SK-N-SH (cell line): ENCODE measurements at regions not wholly inside any gene's neighbourhood (a gene's known extent, or its start where the extent isn't known, plus 50 kb on each side); places are given as distances from the start of the nearest gene placed in this dataset.

ENCODE experiments used
- CTCF ChIA-PET: fragments of 300-600, 350-600 bp; formaldehyde crosslinking; extraction: SDS; loops from one replicate; lab custom pipeline; 2021; lab: Yijun Ruan, JAX
- POLR2A ChIA-PET: fragments of 350-600 bp; sonication (Branson Sonifier 250); formaldehyde crosslinking; extraction: SDS; loops from one replicate; lab custom pipeline; 2020; ENCODE audit warnings: antibody characterized with exemption, inconsistent platforms; lab: Yijun Ruan, JAX
- DNase-seq: peaks from one replicate; pipeline ENCODE4 v3.0.0; 2012
- H2AFZ ChIP-seq: fragments of 200-600 bp; sonication (generic); 2 replicates; pipeline ENCODE4 v1.8.1; 2016; ENCODE audit warnings: antibody characterized with exemption, mild to moderate bottlenecking, low read depth
- H3F3A ChIP-seq: fragments of 200-600 bp; sonication (generic); replicated peaks from 2 replicates; pipeline ENCODE3; 2016; ENCODE audit warnings: antibody characterized with exemption, mild to moderate bottlenecking; ENCODE audit not compliant: insufficient read depth
- H3K27ac ChIP-seq, 2 experiments: fragments of 200-500 bp in 1 of 2; fragments of 200-600 bp in 1 of 2; sonication (Bioruptor generic) in 1 of 2; sonication (generic), shearing (Covaris generic) in 1 of 2; 2 replicates each; pipeline versions ENCODE4 v1.5.1 to v1.6.1; 2014 to 2016; ENCODE audit warnings: low read depth in 2 of 2, inconsistent platforms in 1 of 2, low read length in 1 of 2, mild to moderate bottlenecking in 1 of 2, mixed read lengths in 1 of 2
- H3K27me3 ChIP-seq: fragments of 200-600 bp; sonication (generic), shearing (Covaris generic); 2 replicates; pipeline ENCODE4 v1.6.1; 2016; ENCODE audit warnings: mixed run types; ENCODE audit not compliant: insufficient read depth
- H3K36me3 ChIP-seq, 2 experiments: fragments of 200-500 bp in 1 of 2; fragments of 200-600 bp in 1 of 2; sonication (Bioruptor generic) in 1 of 2; sonication (generic) in 1 of 2; replicated peaks in 1 of 2; 2 replicates each; pipeline versions ENCODE3 to v1.5.1; 2014 to 2016; ENCODE audit warnings: low read length in 1 of 2, mild to moderate bottlenecking in 1 of 2; ENCODE audit not compliant: insufficient read depth in 2 of 2, control insufficient read depth in 1 of 2
- H3K4me1 ChIP-seq, 2 experiments: fragments of 200-500 bp in 1 of 2; fragments of 200-600 bp in 1 of 2; sonication (Bioruptor generic) in 1 of 2; sonication (generic), shearing (Covaris generic) in 1 of 2; 2 replicates each; pipeline versions ENCODE4 v1.5.1 to v1.6.1; 2014 to 2016; ENCODE audit warnings: low read depth in 1 of 2, low read length in 1 of 2, mixed run types in 1 of 2; ENCODE audit not compliant: insufficient read depth in 2 of 2, control insufficient read depth in 1 of 2
- H3K4me2 ChIP-seq: fragments of 200-600 bp; sonication (generic), shearing (Covaris generic); 2 replicates; pipeline ENCODE4 v1.6.1; 2017; ENCODE audit warnings: mixed run types
- H3K4me3 ChIP-seq, 2 experiments: fragments of 200-500 bp in 1 of 2; fragments of 200-600 bp in 1 of 2; sonication (Bioruptor generic) in 1 of 2; sonication (generic), shearing (Covaris generic) in 1 of 2; 2 replicates each; pipeline versions ENCODE4 v1.5.1 to v1.8.1; 2014 to 2016; ENCODE audit warnings: low read depth in 2 of 2, inconsistent platforms in 1 of 2, low read length in 1 of 2, mild to moderate bottlenecking in 1 of 2, mixed read lengths in 1 of 2, moderate library complexity in 1 of 2
- H3K79me2 ChIP-seq: fragments of 200-600 bp; sonication (generic); 2 replicates; pipeline ENCODE4 v1.8.1; 2017; ENCODE audit warnings: mild to moderate bottlenecking; ENCODE audit not compliant: insufficient read depth
- H3K9ac ChIP-seq: fragments of 200-600 bp; sonication (generic); 2 replicates; pipeline ENCODE4 v1.6.1; 2017; ENCODE audit warnings: mixed run types
- H3K9me2 ChIP-seq: fragments of 200-600 bp; sonication (generic); 2 replicates; pipeline ENCODE4 v1.6.1; 2017; ENCODE audit warnings: mixed run types
- H3K9me3 ChIP-seq: fragments of 200-600 bp; sonication (generic); 2 replicates; pipeline ENCODE4 v1.6.1; 2017; ENCODE audit warnings: mixed run types, mild to moderate bottlenecking, moderate library complexity
- H4K20me1 ChIP-seq: fragments of 200-600 bp; sonication (generic); 2 replicates; pipeline ENCODE4 v1.6.1; 2017; ENCODE audit warnings: mild to moderate bottlenecking, mixed run types; ENCODE audit not compliant: insufficient read depth
- CHD2 ChIP-seq: fragments of 150-350 bp; IDR thresholded peaks from 2 replicates; pipeline ENCODE4 v1.6.1; 2018; ENCODE audit warnings: low read length; ENCODE audit not compliant: partially characterized antibody
- CTCF ChIP-seq: fragments of 200-600 bp; sonication (generic); IDR thresholded peaks from 2 replicates; pipeline ENCODE4 v1.6.1; 2017; ENCODE audit warnings: antibody characterized with exemption, mild to moderate bottlenecking, moderate library complexity
- EZH2phosphoT487 ChIP-seq: fragments of 200-600 bp; sonication (generic); IDR thresholded peaks from 2 replicates; pipeline ENCODE4 v1.6.1; 2017; ENCODE audit warnings: low read depth, mixed run types, mild to moderate bottlenecking, antibody characterized with exemption, moderate library complexity, borderline replicate concordance
- FOSL2 ChIP-seq: IDR thresholded peaks from 2 replicates; pipeline ENCODE4 v1.4.0; 2012; ENCODE audit warnings: low read depth, mild to moderate bottlenecking, moderate library complexity, borderline replicate concordance
- FOXM1 ChIP-seq: IDR thresholded peaks from 2 replicates; pipeline ENCODE4 v1.4.0; 2012; ENCODE audit warnings: low read depth, mild to moderate bottlenecking
- GATA2 ChIP-seq: sonication (generic); formaldehyde crosslinking; IDR thresholded peaks from 2 replicates; pipeline ENCODE4 v1.5.0; 2020; ENCODE audit warnings: mild to moderate bottlenecking, missing genetic modification reagents
- IRF3 ChIP-seq: fragments of 150-350 bp; IDR thresholded peaks from 2 replicates; pipeline ENCODE4 v1.6.1; 2016; ENCODE audit warnings: mild to moderate bottlenecking, low read depth, low read length
- JUND ChIP-seq: IDR thresholded peaks from 2 replicates; pipeline ENCODE4 v1.4.0; 2012
- MXI1 ChIP-seq: IDR thresholded peaks from 2 replicates; pipeline ENCODE4 v1.6.1; 2012; ENCODE audit warnings: mild to moderate bottlenecking, low read depth, low read length, improper control_type of control experiment
- NRF1 ChIP-seq: IDR thresholded peaks from 2 replicates; pipeline ENCODE4 v1.6.1; 2012; ENCODE audit warnings: low read depth, mild to moderate bottlenecking, low read length
- REST ChIP-seq: IDR thresholded peaks from 2 replicates; pipeline ENCODE4 v1.6.1; 2012; ENCODE audit warnings: mild to moderate bottlenecking, low read depth, low read length, moderate library complexity
- RXRA ChIP-seq: IDR thresholded peaks from 2 replicates; pipeline ENCODE4 v1.4.0; 2012; ENCODE audit warnings: low read depth, mild to moderate bottlenecking, borderline replicate concordance
- SIN3A ChIP-seq: IDR thresholded peaks from 2 replicates; pipeline ENCODE4 v1.6.1; 2012; ENCODE audit warnings: low read depth, mild to moderate bottlenecking, low read length, moderate library complexity, borderline replicate concordance
- TCF12 ChIP-seq: IDR thresholded peaks from 2 replicates; pipeline ENCODE4 v1.4.0; 2012
- TEAD4 ChIP-seq: IDR thresholded peaks from 2 replicates; pipeline ENCODE4 v1.4.0; 2012; ENCODE audit warnings: mild to moderate bottlenecking, borderline replicate concordance; ENCODE audit not compliant: insufficient read depth
- USF1 ChIP-seq: IDR thresholded peaks from 2 replicates; pipeline ENCODE4 v1.4.0; 2012; ENCODE audit warnings: low read depth, borderline replicate concordance
- WGBS: methylation state at CpG from one replicate; pipeline ENCODE4 v1.1.6; 2017; ENCODE audit warnings: low lambda C conversion rate; 5-methylcytosine and 5-hydroxymethylcytosine counted together

- H3K36me3 ChIP-seq: no peaks in the 10 kb centered on the region
- CTCF ChIA-PET: interaction anchor here (0.6 to 1.4 kb wide), 5 partner anchors 8 to 270 kb away, joined by 3 to 4 read pairs (median 3); no protein-coding TSS in a partner anchor
Observed at GRCh38 chr18:5601188-5601624, 57.4 kb upstream of the EPB41L3 start.

More at GRCh38 chr18:5601188-5601624, 57.4 kb upstream of the EPB41L3 start:
- H3F3A ChIP-seq: no peaks in the 10 kb centered on the region
- H3K79me2 ChIP-seq: no peaks in the 10 kb centered on the region
- no peaks in the 10 kb centered on the region for H4K20me1 ChIP-seq
- no peaks in the 10 kb centered on the region for H3K9me2 ChIP-seq
- H3K9me3 ChIP-seq: no peaks in the 10 kb centered on the region
- 26% methylated on average over 2 of the region's 2 CpGs for WGBS
- no peak overlapping the region for H3K9ac ChIP-seq
- no peak for DNase-seq
- POLR2A ChIA-PET: no interaction called here
- no peak overlapping the region for H3K4me2 ChIP-seq
- peaks cover 18% of the 10 kb centered on the region; the same call in 1 of the 2 replicates for H3K27me3 ChIP-seq
- no peaks in the 10 kb centered on the region for H3K4me1 ChIP-seq
- TF ChIP-seq IRF3 (no peak), SIN3A (no peak), TCF12 (no peak), USF1 (no peak), FOSL2 (no peak), MXI1 (no peak), CTCF (no peak), GATA2 (CRISPR knock-in tag) (no peak), RXRA (no peak), EZH2phosphoT487 (no peak), REST (no peak), TEAD4 (no peak), CHD2 (no peak), JUND (no peak), NRF1 (no peak), FOXM1 (no peak)
- H2AFZ ChIP-seq: no peak overlapping the region
- no peak overlapping the region for H3K4me3 ChIP-seq
- no peak overlapping the region for H3K27ac ChIP-seq
